Pons (tissue), 1 donor: ENCODE measurements at regions not wholly inside any gene's neighbourhood (a gene's known extent, or its start where the extent isn't known, plus 50 kb on each side); places are given as distances from the start of the nearest gene placed in this dataset.

Source experiments
- DNase-seq: peaks from one replicate; pipeline ENCODE4 v3.0.0-alpha.2; 2016; ENCODE audit warnings: low spot score

- no peak for DNase-seq
Observed at GRCh38 chr13:105213512-105213911, 1322.0 kb downstream of the EFNB2 start.

- DNase-seq: no peak
Observed at GRCh38 chr13:105207572-105208293, 1327.7 kb downstream of the EFNB2 start.

GRCh38 chr13:105202354-105202753 lies 1333.1 kb downstream of the EFNB2 start:
- peak; percentile 94 for DNase-seq

- DNase-seq: no peak
Observed at GRCh38 chr13:105201351-105201750, 1334.1 kb downstream of the EFNB2 start.

- no peak for DNase-seq
Observed at GRCh38 chr13:105200181-105200580, 1335.3 kb downstream of the EFNB2 start.

GRCh38 chr13:105196052-105196451 lies 1339.4 kb downstream of the EFNB2 start:
- no peak for DNase-seq

- DNase-seq: no peak
Observed at GRCh38 chr13:105193026-105193425, 1342.4 kb downstream of the EFNB2 start.

GRCh38 chr13:105184201-105184600 lies 1351.3 kb downstream of the EFNB2 start:
- peak; percentile 70 for DNase-seq

GRCh38 chr13:105177265-105177900 lies 1358.1 kb downstream of the EFNB2 start:
- peak; percentile 83 for DNase-seq

GRCh38 chr13:105170438-105170837 lies 1365.0 kb downstream of the EFNB2 start:
- DNase-seq: no peak

- no peak for DNase-seq
Observed at GRCh38 chr13:105168295-105168694, 1367.2 kb downstream of the EFNB2 start.

- no peak for DNase-seq
Observed at GRCh38 chr13:105167385-105167784, 1368.1 kb downstream of the EFNB2 start.

GRCh38 chr13:105165449-105166125 lies 1369.9 kb downstream of the EFNB2 start:
- no peak for DNase-seq

- no peak for DNase-seq
Observed at GRCh38 chr13:105159841-105160240, 1375.6 kb downstream of the EFNB2 start.

GRCh38 chr13:105153611-105154010 lies 1381.9 kb downstream of the EFNB2 start:
- DNase-seq: no peak

GRCh38 chr13:105151639-105152038 lies 1383.8 kb downstream of the EFNB2 start:
- no peak for DNase-seq

- peak; percentile 31 for DNase-seq
Observed at GRCh38 chr13:105147461-105147860, 1388.0 kb downstream of the EFNB2 start.

GRCh38 chr13:105144936-105145335 lies 1390.5 kb downstream of the EFNB2 start:
- peak; percentile 67 for DNase-seq

GRCh38 chr13:105144020-105144419 lies 1391.4 kb downstream of the EFNB2 start:
- DNase-seq: no peak

- DNase-seq: no peak
Observed at GRCh38 chr13:105142556-105142955, 1392.9 kb downstream of the EFNB2 start.

- peak; percentile 85 for DNase-seq
Observed at GRCh38 chr13:105139380-105140285, 1395.8 kb downstream of the EFNB2 start.

- no peak for DNase-seq
Observed at GRCh38 chr13:105139048-105139379, 1396.4 kb downstream of the EFNB2 start.
